HG03139 (cell line): ENCODE measurements at regions not wholly inside any gene's neighbourhood (a gene's known extent, or its start where the extent isn't known, plus 50 kb on each side); places are given as distances from the start of the nearest gene placed in this dataset.
"Not testable (repeated sequence)": the region's sequence is repeated elsewhere in the genome, so short reads cannot be mapped to it uniquely, and the experiment has no call there.

ENCODE experiments used
- ATAC-seq: cut with Tn5 transposase; IDR thresholded peaks from one replicate; pipeline ENCODE4 v1.9.1; 2021; ENCODE audit not compliant: unreplicated experiment

- no peak for ATAC-seq
Observed at GRCh38 chr3:90056281-90057032, 949.0 kb downstream of the EPHA3 start.

DNA sequence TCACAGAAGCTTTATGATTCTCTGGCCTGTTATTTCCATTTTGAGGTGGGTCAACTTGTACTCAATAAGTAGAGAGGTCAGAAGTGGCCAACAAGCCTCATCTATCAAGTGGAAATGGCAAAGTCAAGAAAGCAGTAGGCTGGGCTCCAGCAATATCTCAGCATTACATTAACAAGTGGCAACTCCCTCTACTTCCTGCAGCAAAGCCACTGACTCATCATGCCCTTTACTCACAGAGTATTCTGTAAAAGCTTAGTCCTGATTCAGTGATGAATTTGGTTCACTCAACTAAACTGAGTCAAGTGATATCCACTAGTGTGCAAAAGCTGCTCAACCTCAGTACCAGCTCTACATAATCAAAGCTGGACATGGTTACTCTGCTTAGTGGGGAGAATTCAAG, 954.6 kb downstream of the EPHA3 start:
- no peak for ATAC-seq

DNA sequence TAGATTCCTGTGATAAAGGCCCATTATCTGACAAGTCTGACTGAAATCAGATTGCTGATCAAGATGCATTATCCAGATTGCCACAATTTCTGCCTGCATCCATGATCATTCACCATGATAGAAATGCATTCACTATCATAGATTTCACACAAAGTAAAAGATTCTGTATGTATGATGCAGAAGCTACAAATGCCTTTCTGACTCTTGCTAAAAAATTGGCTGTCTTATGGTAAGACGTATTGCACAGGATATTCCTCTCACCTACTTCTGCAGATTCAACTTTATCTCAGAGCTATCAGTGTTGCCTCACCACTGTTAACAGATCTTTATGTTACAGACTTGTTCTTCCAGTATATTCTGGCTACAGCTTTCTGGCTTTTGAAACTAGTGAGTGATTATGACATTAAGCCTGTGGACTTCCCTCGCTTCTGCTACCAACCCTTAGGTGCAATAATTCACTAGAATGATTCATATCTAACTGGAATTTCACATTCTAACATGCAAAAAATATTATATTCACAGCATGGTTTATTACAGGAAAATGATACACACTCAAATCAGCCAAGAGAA, 955.3 kb downstream of the EPHA3 start:
- no peak for ATAC-seq

- ATAC-seq = no peak
Observed at GRCh38 chr3:90068783-90069182, 961.4 kb downstream of the EPHA3 start.

DNA sequence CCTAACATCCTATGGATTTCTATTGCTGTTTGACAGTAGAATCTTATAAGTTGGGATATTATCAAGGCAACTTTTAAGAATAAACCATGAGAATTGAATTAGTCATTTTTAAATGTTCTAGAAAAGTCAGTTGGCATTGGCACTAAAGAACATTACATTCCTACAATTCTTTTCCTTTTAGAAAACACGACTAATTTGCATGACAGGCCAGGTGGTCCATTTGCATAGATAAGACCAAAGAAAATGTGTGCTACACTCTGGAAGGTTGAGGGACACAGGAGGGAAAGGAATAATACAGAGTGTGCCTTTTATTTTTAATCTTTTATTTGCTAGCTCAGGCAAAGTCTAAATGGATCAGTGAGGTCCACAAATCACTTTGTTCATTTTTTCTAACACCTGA, 962.3 kb downstream of the EPHA3 start:
- ATAC-seq = no peak

DNA sequence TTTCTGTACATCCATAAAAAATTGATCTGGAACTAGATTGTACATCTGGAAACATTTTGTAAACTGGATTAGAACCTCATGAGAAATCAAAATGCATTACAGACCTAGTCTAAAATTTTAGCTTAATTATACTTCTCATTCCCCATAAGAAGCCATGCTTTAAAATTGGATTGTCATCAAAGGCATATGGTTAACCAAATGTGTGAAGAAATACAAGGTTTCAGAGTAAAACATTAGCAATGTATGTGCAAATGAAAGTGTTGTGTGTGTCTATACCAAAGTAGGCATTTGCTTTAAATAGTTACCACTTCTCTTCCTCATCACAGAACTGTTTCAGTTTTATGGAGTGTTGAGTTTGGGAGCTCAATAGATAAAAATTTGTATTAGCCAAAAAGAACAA, 968.7 kb downstream of the EPHA3 start:
- no peak for ATAC-seq

- ATAC-seq = no peak
Observed at GRCh38 chr3:90080988-90081387, 973.6 kb downstream of the EPHA3 start.

- not testable (repeated sequence) for ATAC-seq
Observed at GRCh38 chr3:90086297-90086696, 978.9 kb downstream of the EPHA3 start.

GRCh38 chr3:90087703-90088102, 980.3 kb downstream of the EPHA3 start:
- no peak for ATAC-seq

DNA sequence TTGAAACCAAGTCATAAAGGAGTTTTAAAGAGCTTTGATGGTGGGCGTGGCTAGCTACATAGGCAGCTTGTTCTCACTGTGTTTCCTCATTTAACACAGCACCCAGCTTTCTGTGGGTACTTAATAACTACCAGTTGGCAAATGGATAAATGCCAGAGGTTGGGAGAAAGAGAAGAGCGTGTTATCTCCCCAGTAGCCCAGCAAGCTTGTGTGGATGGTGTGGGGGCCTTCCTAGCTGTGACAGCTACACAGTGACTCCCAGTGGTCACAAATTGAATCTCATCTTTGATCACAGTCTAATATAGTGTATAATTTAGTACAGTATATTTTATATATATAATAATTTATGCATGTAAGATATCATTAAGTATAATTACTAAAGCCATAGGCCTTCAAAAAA, 984.1 kb downstream of the EPHA3 start:
- no peak for ATAC-seq

GRCh38 chr3:90092994-90093393, 985.6 kb downstream of the EPHA3 start:
- ATAC-seq = no peak

GRCh38 chr3:90095811-90096210, 988.4 kb downstream of the EPHA3 start:
- no peak for ATAC-seq

- ATAC-seq = no peak
Observed at GRCh38 chr3:90099493-90099892, 992.1 kb downstream of the EPHA3 start.

DNA sequence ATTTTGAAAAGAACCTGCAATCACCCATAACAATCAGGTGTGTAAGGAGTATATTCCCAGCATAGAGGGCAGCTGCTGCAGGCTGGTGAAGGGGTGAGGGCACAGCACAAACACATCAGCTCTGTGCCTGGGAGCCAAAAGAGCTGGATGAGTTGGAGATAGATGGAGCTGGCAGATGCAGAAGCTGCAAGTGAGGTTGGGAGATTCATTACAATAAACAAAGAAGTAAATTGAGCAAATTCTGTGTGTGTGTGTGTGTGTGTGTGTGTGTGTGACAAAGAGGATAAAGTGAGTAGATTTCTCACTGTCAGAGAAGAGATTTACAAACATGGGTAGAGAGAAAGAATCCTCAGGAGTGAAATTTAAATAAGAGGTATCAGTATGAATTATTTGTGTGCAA, 994.7 kb downstream of the EPHA3 start:
- no peak for ATAC-seq

DNA sequence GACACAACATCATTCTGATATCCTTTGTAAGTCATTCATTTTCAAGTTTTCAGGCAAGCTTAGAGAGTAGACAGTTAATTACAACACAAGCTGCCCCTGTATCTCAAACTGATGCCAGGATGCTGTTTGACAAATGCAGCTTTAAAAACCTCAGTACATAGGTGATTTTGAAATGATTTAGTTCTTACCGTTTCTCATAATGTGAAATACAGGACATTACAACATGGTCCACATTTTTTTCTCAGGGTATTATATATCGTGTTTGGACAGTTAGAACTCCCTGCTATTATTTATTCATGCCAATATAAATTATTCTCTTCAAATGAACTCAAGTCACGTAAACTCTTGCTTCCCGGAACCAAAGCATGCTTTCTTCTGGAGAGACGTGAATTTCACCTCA, 1013.9 kb downstream of the EPHA3 start:
- ATAC-seq = no peak

DNA sequence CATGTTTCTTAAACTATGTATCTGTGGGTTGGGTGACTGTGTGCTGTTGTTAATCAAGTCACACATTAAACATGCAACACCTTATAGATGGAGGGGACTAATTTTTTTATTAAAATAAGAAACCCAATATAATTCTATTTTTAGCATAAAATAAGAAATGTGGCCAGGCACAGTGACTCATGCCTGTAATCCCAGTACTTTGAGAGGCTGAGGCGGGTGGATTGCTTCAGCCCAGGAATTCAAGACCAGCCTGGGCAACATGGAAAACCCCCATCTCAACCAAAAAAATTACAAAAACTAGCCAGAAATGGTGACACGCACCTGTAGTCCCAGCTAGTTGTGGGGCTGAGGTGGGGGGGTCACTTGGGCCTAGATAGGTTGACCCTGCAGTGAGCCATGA, 1021.0 kb downstream of the EPHA3 start:
- ATAC-seq = no peak

DNA sequence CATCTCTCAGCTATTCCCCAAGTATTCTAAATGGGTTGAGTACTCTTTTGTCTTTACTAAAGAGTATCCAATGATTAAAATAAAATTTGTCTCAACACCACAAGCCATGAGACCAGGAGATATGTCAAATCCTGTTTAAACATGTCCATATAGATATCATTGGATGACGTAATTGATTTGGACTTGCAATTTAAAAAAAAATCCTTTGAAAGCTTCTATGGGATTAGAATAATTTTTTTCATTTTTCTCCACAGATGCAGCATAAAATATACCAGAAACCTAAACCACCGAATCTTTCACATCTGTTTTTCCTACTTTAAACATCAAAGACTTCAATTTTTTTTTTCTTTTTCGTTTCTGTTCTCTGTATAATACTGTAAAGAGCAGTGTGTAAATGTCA, 1022.3 kb downstream of the EPHA3 start:
- ATAC-seq = no peak

GRCh38 chr3:90132197-90132596, 1024.8 kb downstream of the EPHA3 start:
- ATAC-seq = no peak

- no peak for ATAC-seq
Observed at GRCh38 chr3:90134090-90134489, 1026.7 kb downstream of the EPHA3 start.

DNA sequence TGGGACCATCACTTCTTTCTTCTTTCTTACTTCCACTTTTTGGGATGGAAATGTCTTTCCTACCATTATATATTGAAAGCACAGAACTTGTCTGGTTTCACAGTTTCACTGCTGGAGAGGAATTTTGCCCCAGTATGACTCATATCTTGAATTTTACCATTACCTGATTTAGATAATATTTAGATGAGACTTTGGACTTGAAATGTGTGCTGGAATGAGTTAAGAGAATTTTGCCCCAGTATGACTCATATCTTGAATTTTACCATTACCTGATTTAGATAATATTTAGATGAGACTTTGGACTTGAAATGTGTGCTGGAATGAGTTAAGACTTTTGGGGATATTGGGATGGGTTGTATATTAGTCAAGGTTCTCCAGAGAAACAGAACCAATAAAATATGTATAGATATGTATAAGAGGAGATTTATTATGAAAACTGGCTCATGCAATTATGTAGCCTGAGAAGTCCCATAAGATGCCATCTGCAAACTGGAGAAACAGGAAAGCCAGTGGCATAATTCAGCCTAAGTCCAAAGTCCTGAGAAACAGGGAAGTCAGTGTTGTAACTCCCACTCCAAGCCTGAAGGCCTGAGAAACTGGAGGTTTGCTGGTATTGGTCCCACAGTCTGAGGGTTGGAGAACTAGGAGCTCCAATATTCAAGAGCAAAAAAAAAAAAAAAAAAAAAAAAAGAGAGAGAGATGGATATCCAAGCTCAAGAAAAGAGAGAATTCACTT, 1029.2 kb downstream of the EPHA3 start:
- no peak for ATAC-seq

DNA sequence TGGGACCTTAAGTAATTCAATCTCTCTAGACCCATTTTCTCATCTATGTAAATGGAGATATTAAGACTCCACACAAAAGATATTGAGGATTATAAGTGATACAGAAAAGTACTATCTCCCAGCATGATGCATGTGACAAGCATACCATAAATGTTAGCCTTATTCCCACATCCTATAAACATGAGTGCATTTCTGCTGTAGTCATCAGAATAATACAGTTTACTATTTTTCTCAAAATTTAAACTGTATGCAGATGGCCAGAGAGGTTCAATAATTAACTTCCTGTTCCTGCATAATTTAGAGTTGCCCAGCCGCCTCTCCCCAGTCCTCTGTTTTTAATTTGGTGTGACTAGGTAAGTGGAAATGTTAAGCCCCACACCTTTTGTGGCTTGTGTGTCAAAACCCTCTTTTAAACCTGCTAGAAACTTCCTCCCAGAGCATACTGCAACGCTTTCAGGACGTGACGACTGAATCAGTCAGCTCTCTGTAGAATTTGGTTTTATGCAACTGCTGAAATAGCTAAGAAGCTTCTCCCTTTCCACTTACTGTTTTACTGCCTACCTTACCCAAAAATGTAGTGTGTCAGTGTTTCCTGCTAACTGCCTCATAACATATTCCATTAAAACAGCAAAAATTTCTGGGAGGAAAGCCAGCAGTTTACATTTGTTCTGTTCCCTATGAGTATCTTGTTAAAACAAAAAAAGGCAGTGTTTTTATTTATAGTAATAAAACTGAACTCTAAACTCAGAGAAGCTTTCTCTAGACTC, 1037.9 kb downstream of the EPHA3 start:
- ATAC-seq = no peak

DNA sequence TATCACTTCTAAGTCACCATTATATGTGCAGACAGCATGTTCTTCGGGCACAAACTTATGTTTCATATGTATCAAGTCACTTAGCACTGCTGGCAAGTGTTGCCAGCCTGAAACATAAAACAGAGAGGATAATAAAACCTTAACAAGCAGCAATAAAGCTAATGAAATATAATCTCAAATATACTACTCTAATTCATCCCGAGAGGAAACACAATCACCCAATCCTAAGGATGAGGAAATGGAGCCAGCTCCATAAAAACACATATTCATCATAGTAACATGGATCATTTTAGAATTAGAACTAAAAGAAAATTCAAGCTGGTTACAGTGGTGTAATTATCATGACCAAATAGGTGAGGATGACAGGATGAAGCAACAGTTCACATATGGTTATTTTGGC, 1072.7 kb downstream of the EPHA3 start:
- no peak for ATAC-seq
